Adrenal gland (tissue), 9 donors: ENCODE measurements at regions not wholly inside any gene's neighbourhood (a gene's known extent, or its start where the extent isn't known, plus 50 kb on each side); places are given as distances from the start of the nearest gene placed in this dataset.

ENCODE experiments used
- DNase-seq, 7 donors: peaks; one replicate each; pipeline ENCODE4 v3.0.0-alpha.2; 2019 to 2020
- H3K27ac ChIP-seq, 5 donors: fragments of 200-600 bp; sonication (generic) in 4 of 5; 1 replicate in 3 of 5; 2 replicates in 2 of 5; pipeline versions ENCODE4 v1.5.1 to v1.8.0; 2016 to 2020; ENCODE audit warnings: mild to moderate bottlenecking in 1 of 5
- H3K27me3 ChIP-seq: fragments of 200-600 bp; 2 replicates; pipeline ENCODE4 v1.8.0; 2021
- H3K36me3 ChIP-seq, 2 donors: fragments of 200-600 bp; replicated peaks in 1 of 2; 1 replicate in 1 of 2; 2 replicates in 1 of 2; pipeline versions ENCODE4 v1.5.1 to v1.8.0; 2018 to 2022
- H3K4me1 ChIP-seq, 2 donors: fragments of 200-600 bp; replicated peaks in 1 of 2; 1 replicate in 1 of 2; 2 replicates in 1 of 2; pipeline versions ENCODE4 v1.5.1 to v1.8.0; 2018 to 2021
- H3K4me3 ChIP-seq, 4 donors: fragments of 200-600 bp; sonication (generic) in 3 of 4; one replicate each; pipeline ENCODE4 v1.5.1; 2016 to 2018
- H3K9me3 ChIP-seq, 3 donors: fragments of 200-600 bp; sonication (generic) in 1 of 3; replicated peaks in 1 of 3; 1 replicate in 2 of 3; 2 replicates in 1 of 3; pipeline versions ENCODE4 v1.5.1 to v1.8.0; 2016 to 2021
- CTCF ChIP-seq, 6 experiments: fragments of 450-650 bp in 4 of 6; fragments of 200-600 bp in 2 of 6; sonication (generic) in 1 of 6; IDR thresholded peaks; 1 replicate in 5 of 6; 2 replicates in 1 of 6; pipeline versions ENCODE4 v1.5.1 to v1.8.0; 2016 to 2021; ENCODE audit warnings: antibody characterized with exemption in 6 of 6, mild to moderate bottlenecking in 2 of 6, moderate library complexity in 1 of 6
- POLR2A ChIP-seq, 2 donors: fragments of 450-650 bp; IDR thresholded peaks; one replicate each; pipeline ENCODE4 v1.6.1; 2017; ENCODE audit warnings: antibody characterized with exemption in 2 of 2, mild to moderate bottlenecking in 2 of 2, moderate library complexity in 1 of 2
- WGBS, 4 donors: extraction: QIAGEN DNeasy Blood & Tissue Kit in 2 of 4; methylation state at CpG; one replicate each; pipeline versions ENCODE4 v1.1.5 to v1.1.7; 2013 to 2017; 5-methylcytosine and 5-hydroxymethylcytosine counted together
- intact Hi-C, 2 donors: fragments of 100-400 bp; cut with DNase I; formaldehyde crosslinking; loops; one replicate each; pipeline versions ENCODE4 v1.14.1 to v1.15.0; 2022 to 2023
- donor health status: healthy with polysubstance abuse.
- donor health status: Bipolar disorder and iron deficiency.
- donor health status: DM: yes; HTN: yes; CAD: no.
- donor health status: DM: no; HTN: no; CAD: no.
- donor health status: DM: no; HTN: no; CAD: no.

- WGBS, 4 donors, result 37 to 69% (median 58%) methylated on average over 3 of the region's 3 CpGs
These were observed 114.8 kb downstream of the TYW3 start for GRCh38 chr1:74847715-74848114.

GRCh38 chr1:74853756-74854155, 120.8 kb downstream of the TYW3 start:
- intact Hi-C loops, result no loop called here
- Histone ChIP-seq H3K36me3 (no peaks in the 10 kb centered on the region), H3K27ac (no peak overlapping the region), H3K9me3 (no peaks in the 10 kb centered on the region), H3K4me3 (no peak overlapping the region), H3K27me3 (no peaks in the 10 kb centered on the region), H3K4me1 (no peaks in the 10 kb centered on the region)
- TF ChIP-seq POLR2A (IDR thresholded peaks at IDR 0.05) (no peak), CTCF (IDR thresholded peaks at IDR 0.05) (no peak)
- 52 to 66% (median 57%) methylated on average over 3 of the region's 3 CpGs for WGBS, 4 donors
- DNase-seq, result no peak

More at GRCh38 chr1:74847715-74848114, 114.8 kb downstream of the TYW3 start:
- no peaks in the 10 kb centered on the region for H3K9me3 ChIP-seq
- no peaks in the 10 kb centered on the region for H3K27me3 ChIP-seq
- no peaks in the 10 kb centered on the region for H3K36me3 ChIP-seq
- intact Hi-C loops, result no loop called here
- TF ChIP-seq CTCF (IDR thresholded peaks at IDR 0.05) (no peak), POLR2A (IDR thresholded peaks at IDR 0.05) (no peak)
- H3K4me1 ChIP-seq, result no peaks in the 10 kb centered on the region
- no peak overlapping the region for H3K27ac ChIP-seq
- H3K4me3 ChIP-seq, result no peak overlapping the region
- DNase-seq, result no peak

- Histone ChIP-seq H3K36me3 (no peaks in the 10 kb centered on the region), H3K4me3 (no peak overlapping the region), H3K9me3 (no peaks in the 10 kb centered on the region), H3K27ac (no peak overlapping the region), H3K27me3 (no peaks in the 10 kb centered on the region), H3K4me1 (no peaks in the 10 kb centered on the region)
- intact Hi-C loops, result no loop called here
- DNase-seq, result no peak
- no peak for TF ChIP-seq POLR2A (IDR thresholded peaks at IDR 0.05)
- no peak for TF ChIP-seq CTCF (IDR thresholded peaks at IDR 0.05)
- 38 to 65% (median 52%) methylated on average over 1 of the region's 1 CpG for WGBS, 4 donors
These were observed 123.2 kb downstream of the TYW3 start for GRCh38 chr1:74856174-74856573.

- Histone ChIP-seq H3K27me3 (no peaks in the 10 kb centered on the region), H3K4me1 (no peaks in the 10 kb centered on the region), H3K9me3 (no peaks in the 10 kb centered on the region), H3K36me3 (no peaks in the 10 kb centered on the region), H3K27ac (no peak overlapping the region), H3K4me3 (no peak overlapping the region)
- 75 to 84% (median 83%) methylated on average over 6 of the region's 6 CpGs for WGBS, 4 donors
- no peak for DNase-seq
- no peak for TF ChIP-seq POLR2A (IDR thresholded peaks at IDR 0.05)
- no peak for TF ChIP-seq CTCF (IDR thresholded peaks at IDR 0.05)
- intact Hi-C loops, result no loop called here
These were observed 124.7 kb downstream of the TYW3 start for GRCh38 chr1:74857676-74858075.
